Mucosa of gallbladder (tissue), 1 donor: ENCODE measurements at regions not wholly inside any gene's neighbourhood (a gene's known extent, or its start where the extent isn't known, plus 50 kb on each side); places are given as distances from the start of the nearest gene placed in this dataset.

Experiments
- DNase-seq: peaks from one replicate; pipeline ENCODE4 v3.0.0-alpha.2; 2020; ENCODE audit warnings: low spot score
- donor health status: DM: no; HTN: no; CAD: no.

- no peak for DNase-seq
These were observed 160.5 kb downstream of the FGF18 start for GRCh38 chr5:171579976-171580411.

- no peak for DNase-seq
These were observed 161.2 kb downstream of the FGF18 start for GRCh38 chr5:171580502-171581265.

- DNase-seq: no peak
These were observed 162.3 kb downstream of the FGF18 start for GRCh38 chr5:171581781-171582180.

GRCh38 chr5:171582849-171583248 lies 163.4 kb downstream of the FGF18 start:
- DNase-seq: no peak

- no peak for DNase-seq
These were observed 166.5 kb downstream of the FGF18 start for GRCh38 chr5:171585981-171586380.

- no peak for DNase-seq
These were observed 167.0 kb downstream of the FGF18 start for GRCh38 chr5:171586436-171586835.

- peak; percentile 0 for DNase-seq
These were observed 168.6 kb downstream of the FGF18 start for GRCh38 chr5:171588046-171588445.

- peak; percentile 5 for DNase-seq
These were observed 169.3 kb downstream of the FGF18 start for GRCh38 chr5:171588790-171589189.

GRCh38 chr5:171589461-171589860 lies 170.0 kb downstream of the FGF18 start:
- DNase-seq: peak; percentile 1

GRCh38 chr5:171592076-171592475 lies 172.6 kb downstream of the FGF18 start:
- DNase-seq: no peak

- no peak for DNase-seq
These were observed 173.3 kb downstream of the FGF18 start for GRCh38 chr5:171592736-171593135.

- DNase-seq: no peak
These were observed 174.0 kb downstream of the FGF18 start for GRCh38 chr5:171593401-171593800.

- no peak for DNase-seq
These were observed 174.5 kb downstream of the FGF18 start for GRCh38 chr5:171593976-171594375.

GRCh38 chr5:171595401-171595800 lies 176.0 kb downstream of the FGF18 start:
- no peak for DNase-seq

GRCh38 chr5:171595801-171596231 lies 176.4 kb downstream of the FGF18 start:
- DNase-seq: no peak

GRCh38 chr5:171596391-171596878 lies 177.0 kb downstream of the FGF18 start:
- DNase-seq: peak; percentile 20

- DNase-seq: no peak
These were observed 178.6 kb downstream of the FGF18 start for GRCh38 chr5:171597946-171598640.

- no peak for DNase-seq
These were observed 179.2 kb downstream of the FGF18 start for GRCh38 chr5:171598641-171599152.

- no peak for DNase-seq
These were observed 180.0 kb downstream of the FGF18 start for GRCh38 chr5:171599411-171599810.

GRCh38 chr5:171599957-171600612 lies 180.6 kb downstream of the FGF18 start:
- DNase-seq: no peak

- peak; percentile 12 for DNase-seq
These were observed 181.4 kb downstream of the FGF18 start for GRCh38 chr5:171600741-171601265.
